ENCODE measurements at regions not wholly inside any gene's neighbourhood (a gene's known extent, or its start where the extent isn't known, plus 50 kb on each side); places are given as distances from the start of the nearest gene placed in this dataset.

- no peak overlapping the region for H3K4me2 ChIP-seq (ENCODE audit: insufficient read depth in 1 of 2, low read depth in 2 of 2, low read length in 2 of 2)
- H3K27ac ChIP-seq (ENCODE audit: low read depth, low read length) = no peak overlapping the region
- H3K4me3 ChIP-seq (ENCODE audit: extremely low read depth in 1 of 4, insufficient read depth in 2 of 4, low read depth in 3 of 4, low read length in 4 of 4) = no peak overlapping the region
- no peak overlapping the region for H3K23ac ChIP-seq (ENCODE audit: insufficient read length)
- no peak overlapping the region for H3K9ac ChIP-seq (replicated peaks in 1 of 4; ENCODE audit: extremely low read depth in 1 of 4, low read depth in 3 of 4, low read length in 3 of 4)
- no peaks in the 10 kb centered on the region for H3K9me3 ChIP-seq (ENCODE audit: insufficient read depth in 2 of 2, low read depth in 1 of 2, low read length in 1 of 2)
- no peak overlapping the region for H2BK12ac ChIP-seq (ENCODE audit: low read depth, low read length)
- H2BK15ac ChIP-seq (ENCODE audit: low read length) = no peak overlapping the region
- POLR2A ChIA-PET (ENCODE audit: partially characterized antibody) = no interaction called here
- H4K91ac ChIP-seq (replicated peaks; ENCODE audit: insufficient read length, low read length) = no peak overlapping the region
- H2AFZ ChIP-seq (ENCODE audit: low read length) = no peak overlapping the region
- H3K23me2 ChIP-seq (ENCODE audit: low read depth, low read length) = no peaks in the 10 kb centered on the region
- H2AK5ac ChIP-seq (ENCODE audit: low read depth, low read length) = no peak overlapping the region
- no peak overlapping the region for H3K56ac ChIP-seq (replicated peaks; ENCODE audit: insufficient read length, low read depth, low read length)
- H4K8ac ChIP-seq (ENCODE audit: extremely low read depth, insufficient read depth, low read length) = no peak overlapping the region
- H3K4me1 ChIP-seq (replicated peaks in 1 of 4; ENCODE audit: control insufficient read depth in 3 of 4, insufficient read depth in 4 of 4, low read length in 3 of 4) = no peaks in the 10 kb centered on the region
- H3K4ac ChIP-seq (replicated peaks; ENCODE audit: insufficient read length, low read depth, low read length) = no peak overlapping the region
- H2BK5ac ChIP-seq (ENCODE audit: low read depth, low read length) = no peak overlapping the region
- H3K27me3 ChIP-seq (replicated peaks in 1 of 4; ENCODE audit: control insufficient read depth in 3 of 4, extremely low read depth in 1 of 4, insufficient read depth in 3 of 4, low read length in 3 of 4) = no peaks in the 10 kb centered on the region
- H2BK20ac ChIP-seq (ENCODE audit: low read length) = no peak overlapping the region
- H3K36me3 ChIP-seq (ENCODE audit: control insufficient read depth in 2 of 4, insufficient read depth in 4 of 4, low read length in 3 of 4) = no peaks in the 10 kb centered on the region
- no peaks in the 10 kb centered on the region for H3K79me2 ChIP-seq (ENCODE audit: control insufficient read depth in 1 of 2, insufficient read depth in 2 of 2, low read length in 2 of 2)
- no peak overlapping the region for H2BK120ac ChIP-seq (replicated peaks; ENCODE audit: low read depth, low read length)
- no peak for DNase-seq (ENCODE audit: low read depth in 1 of 2, low spot score in 2 of 2)
- H3K14ac ChIP-seq (ENCODE audit: insufficient read length) = no peak overlapping the region
- no peak overlapping the region for H3K18ac ChIP-seq (ENCODE audit: extremely low read depth, low read length)
- WGBS, 2 experiments (ENCODE audit: extremely low coverage in 1 of 2, insufficient coverage in 1 of 2, insufficient read length in 1 of 2, insufficient replicate concordance in 2 of 2, low coverage in 1 of 2, low lambda C conversion rate in 2 of 2, missing lambda C conversion rate in 1 of 2) = 89% methylated on average over 6 of the region's 6 CpGs; no CpG with 5 or more reads in 1 of the 2 experiments
- no peaks in the 10 kb centered on the region for H3K79me1 ChIP-seq (ENCODE audit: low read depth, low read length)
- H4K20me1 ChIP-seq (replicated peaks in 1 of 2; ENCODE audit: control insufficient read depth in 1 of 2, insufficient read depth in 2 of 2, low read length in 2 of 2) = no peaks in the 10 kb centered on the region
- H4K5ac ChIP-seq (ENCODE audit: insufficient read length, low read depth, low read length) = no peak overlapping the region
- no peak for FAIRE-seq
- CTCF ChIA-PET (ENCODE audit: partially characterized antibody) = no interaction called here
- TF ChIP-seq RBBP5 (IDR thresholded peaks at IDR 0.05; ENCODE audit: borderline replicate concordance, low read depth, low read length) (no peak), SUZ12 (IDR thresholded peaks at IDR 0.05; ENCODE audit: low read length) (no peak), EZH2 (IDR thresholded peaks at IDR 0.05; ENCODE audit: low read depth, low read length, severe bottlenecking) (no peak), RXRA (IDR thresholded peaks at IDR 0.05; ENCODE audit: insufficient read depth, low read depth, low read length) (no peak), RAD21 (IDR thresholded peaks at IDR 0.05 in 1 of 2, conservative IDR thresholded peaks at IDR 0.05 in 1 of 2; ENCODE audit: low read depth in 2 of 2, low read length in 2 of 2) (no peak), EP300 (IDR thresholded peaks at IDR 0.05; ENCODE audit: borderline replicate concordance in 1 of 2, low read depth in 2 of 2, low read length in 2 of 2) (no peak), KDM5A (IDR thresholded peaks at IDR 0.05; ENCODE audit: low read length) (no peak), BCL11A (IDR thresholded peaks at IDR 0.05; ENCODE audit: low read depth in 2 of 2, low read length in 2 of 2) (no peak), SP2 (IDR thresholded peaks at IDR 0.05; ENCODE audit: low read length) (no peak), NANOG (IDR thresholded peaks at IDR 0.05; ENCODE audit: insufficient read depth, low read depth, low read length, poor library complexity, severe bottlenecking) (no peak), MAX (IDR thresholded peaks at IDR 0.05) (no peak)
- TF ChIP-seq, protein P1, sequence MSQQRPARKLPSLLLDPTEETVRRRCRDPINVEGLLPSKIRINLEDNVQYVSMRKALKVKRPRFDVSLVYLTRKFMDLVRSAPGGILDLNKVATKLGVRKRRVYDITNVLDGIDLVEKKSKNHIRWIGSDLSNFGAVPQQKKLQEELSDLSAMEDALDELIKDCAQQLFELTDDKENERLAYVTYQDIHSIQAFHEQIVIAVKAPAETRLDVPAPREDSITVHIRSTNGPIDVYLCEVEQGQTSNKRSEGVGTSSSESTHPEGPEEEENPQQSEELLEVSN (IDR thresholded peaks at IDR 0.05) = no peak
These were observed 102.3 kb downstream of the IYD start for GRCh38 chr6:150470960-150471665.

Data from H1 (cell line).